GM23338 (cell line): ENCODE measurements at regions not wholly inside any gene's neighbourhood (a gene's known extent, or its start where the extent isn't known, plus 50 kb on each side); places are given as distances from the start of the nearest gene placed in this dataset.

Experiments used
- ATAC-seq: fragments of 200-7000 bp; cut with Tn5 transposase; 3 replicates; pipeline ENCODE4 v1.9.1; 2020
- DNase-seq: peaks from one replicate; pipeline ENCODE4 v3.0.0-alpha.2; 2015; ENCODE audit warnings: low spot score
- H2AFZ ChIP-seq: fragments of 200-600 bp; sonication (generic); 2 replicates; pipeline ENCODE4 v1.8.0; 2016; ENCODE audit warnings: antibody characterized with exemption, mild to moderate bottlenecking, moderate library complexity
- H3F3A ChIP-seq: fragments of 200-600 bp; sonication (generic); replicated peaks from 2 replicates; pipeline ENCODE4 v1.8.0; 2017; ENCODE audit warnings: antibody characterized with exemption, mixed run types, low read depth
- H3K27ac ChIP-seq: fragments of 200-600 bp; sonication (generic); 2 replicates; pipeline ENCODE4 v1.6.1; 2016; ENCODE audit warnings: low read depth
- H3K27me3 ChIP-seq: fragments of 200-600 bp; sonication (generic); 2 replicates; pipeline ENCODE4 v1.8.0; 2016; ENCODE audit warnings: mild to moderate bottlenecking, mixed run types, moderate library complexity; ENCODE audit not compliant: insufficient read depth
- H3K36me3 ChIP-seq: fragments of 200-600 bp; sonication (generic); 2 replicates; pipeline ENCODE4 v1.8.0; 2016; ENCODE audit warnings: mild to moderate bottlenecking; ENCODE audit not compliant: insufficient read depth
- H3K4me1 ChIP-seq: fragments of 200-600 bp; sonication (generic); 2 replicates; pipeline ENCODE4 v1.8.0; 2016; ENCODE audit warnings: mild to moderate bottlenecking, moderate library complexity; ENCODE audit not compliant: insufficient read depth
- H3K4me2 ChIP-seq: fragments of 200-600 bp; sonication (generic); 2 replicates; pipeline ENCODE4 v1.7.1; 2017; ENCODE audit warnings: mixed run types
- H3K4me3 ChIP-seq: fragments of 200-600 bp; sonication (generic); 2 replicates; pipeline ENCODE4 v1.6.1; 2016; ENCODE audit warnings: mixed run types
- H3K79me2 ChIP-seq: fragments of 200-600 bp; sonication (generic); replicated peaks from 2 replicates; pipeline ENCODE4 v1.8.0; 2017; ENCODE audit warnings: mild to moderate bottlenecking; ENCODE audit not compliant: insufficient read depth
- H3K9me2 ChIP-seq: fragments of 200-600 bp; sonication (generic); 2 replicates; pipeline ENCODE4 v1.8.0; 2017; ENCODE audit not compliant: insufficient read depth
- H4K20me1 ChIP-seq: fragments of 200-600 bp; sonication (generic); replicated peaks from 2 replicates; pipeline ENCODE4 v1.8.0; 2017; ENCODE audit warnings: mild to moderate bottlenecking; ENCODE audit not compliant: insufficient read depth
- H3K27ac Mint-ChIP-seq: 2 replicates; pipeline ENCODE4 v1.8.0; 2020; ENCODE audit warnings: inconsistent platforms, mild to moderate bottlenecking, moderate library complexity, mixed read lengths
- H3K27me3 Mint-ChIP-seq: 3 replicates; pipeline ENCODE4 v1.8.0; 2022; ENCODE audit warnings: low read depth, mild to moderate bottlenecking, moderate library complexity, mixed read lengths, inconsistent platforms; ENCODE audit not compliant: insufficient read depth, poor library complexity
- H3K36me3 Mint-ChIP-seq: 3 replicates; pipeline ENCODE4 v1.8.0; 2021; ENCODE audit warnings: low read depth, mild to moderate bottlenecking, inconsistent platforms, moderate library complexity, mixed read lengths
- H3K4me1 Mint-ChIP-seq: 3 replicates; pipeline ENCODE4 v1.8.0; 2020; ENCODE audit warnings: mild to moderate bottlenecking, inconsistent platforms, mixed read lengths
- H3K4me3 Mint-ChIP-seq: 3 replicates; pipeline ENCODE4 v1.8.0; 2021; ENCODE audit warnings: moderate library complexity, mild to moderate bottlenecking, inconsistent platforms, mixed read lengths
- H3K9me3 Mint-ChIP-seq: 3 replicates; pipeline ENCODE4 v1.8.0; 2020; ENCODE audit warnings: moderate library complexity, mild to moderate bottlenecking, inconsistent platforms, mixed read lengths
- CTCF ChIP-seq, 2 experiments: fragments of 200-600 bp in 1 of 2; sonication (generic) in 1 of 2; conservative IDR thresholded peaks; 2 replicates each; pipeline versions ENCODE4 v1.5.1 to v1.6.1; 2016 to 2017; ENCODE audit warnings: antibody characterized with exemption in 2 of 2, low read depth in 2 of 2, mild to moderate bottlenecking in 2 of 2, moderate library complexity in 1 of 2
- ETS1 ChIP-seq: IDR thresholded peaks from 2 replicates; pipeline ENCODE4 v1.6.1; 2016; ENCODE audit warnings: antibody characterized with exemption
- EZH2 ChIP-seq: fragments of 200-600 bp; sonication (generic); IDR thresholded peaks from one replicate; pipeline ENCODE4 v1.8.0; 2017; ENCODE audit warnings: antibody characterized with exemption, mild to moderate bottlenecking, low read depth; ENCODE audit not compliant: unreplicated experiment
- EZH2phosphoT487 ChIP-seq: fragments of 200-600 bp; sonication (generic); IDR thresholded peaks from one replicate; pipeline ENCODE4 v1.8.1; 2018; ENCODE audit warnings: antibody characterized with exemption; ENCODE audit not compliant: unreplicated experiment
- JUNB ChIP-seq: IDR thresholded peaks from one replicate; pipeline ENCODE4 v1.6.1; 2016; ENCODE audit warnings: antibody characterized with exemption; ENCODE audit not compliant: unreplicated experiment
- NANOG ChIP-seq: IDR thresholded peaks from 2 replicates; pipeline ENCODE4 v1.6.1; 2016; ENCODE audit warnings: antibody characterized with exemption, borderline replicate concordance
- POLR2AphosphoS5 ChIP-seq: IDR thresholded peaks from 2 replicates; pipeline ENCODE4 v1.6.1; 2016; ENCODE audit warnings: antibody characterized with exemption, low read depth
- REST ChIP-seq: IDR thresholded peaks from one replicate; pipeline ENCODE4 v1.6.1; 2018; ENCODE audit warnings: antibody characterized with exemption; ENCODE audit not compliant: unreplicated experiment
- STAT1 ChIP-seq: IDR thresholded peaks from one replicate; pipeline ENCODE4 v1.6.1; 2016; ENCODE audit warnings: antibody characterized with exemption; ENCODE audit not compliant: unreplicated experiment
- ZNF114 ChIP-seq: fragments of 250-450 bp; sonication (Bioruptor Pico); IDR thresholded peaks from 2 replicates; pipeline ENCODE4 v1.5.0; 2020; ENCODE audit warnings: mild to moderate bottlenecking, moderate library complexity
- ZNF331 ChIP-seq: fragments of 250-450 bp; sonication (Bioruptor Pico); IDR thresholded peaks from 2 replicates; pipeline ENCODE4 v1.5.0; 2020; ENCODE audit warnings: low read depth, mild to moderate bottlenecking, moderate library complexity
- ZNF462 ChIP-seq: fragments of 250-450 bp; sonication (Bioruptor Pico); IDR thresholded peaks from 2 replicates; pipeline ENCODE4 v1.5.0; 2020; ENCODE audit warnings: mild to moderate bottlenecking, moderate library complexity

GRCh38 chr21:41627428-41627827 is 119.5 kb upstream of the TMPRSS2 start:
- no peaks in the 10 kb centered on the region for H3K4me1 ChIP-seq
- peaks cover 6% of the 10 kb centered on the region for H3K9me3 Mint-ChIP-seq
- H3K36me3 ChIP-seq, result no peaks in the 10 kb centered on the region
- H3K9me2 ChIP-seq, result no peaks in the 10 kb centered on the region
- no peak overlapping the region for H3K4me3 Mint-ChIP-seq
- H2AFZ ChIP-seq, result no peak overlapping the region
- H3K27me3 ChIP-seq, result no peaks in the 10 kb centered on the region
- no peak overlapping the region for H3K4me2 ChIP-seq
- H3K27ac ChIP-seq, result no peak overlapping the region
- DNase-seq (no peak), ATAC-seq (no peak)
- no peaks in the 10 kb centered on the region; the same call in 2 of the 3 replicates for H3K36me3 Mint-ChIP-seq
- no peaks in the 10 kb centered on the region for H4K20me1 ChIP-seq
- no peaks in the 10 kb centered on the region for H3K79me2 ChIP-seq
- no peak overlapping the region for H3K27ac Mint-ChIP-seq
- H3F3A ChIP-seq, result no peaks in the 10 kb centered on the region
- H3K27me3 Mint-ChIP-seq, result peaks cover 5% of the 10 kb centered on the region
- H3K4me3 ChIP-seq, result no peak overlapping the region
- H3K4me1 Mint-ChIP-seq, result no peaks in the 10 kb centered on the region
- TF ChIP-seq EZH2, result no peak
- no peak for TF ChIP-seq JUNB
- no peak for TF ChIP-seq NANOG
- TF ChIP-seq ETS1, result no peak
- no peak for TF ChIP-seq CTCF (conservative IDR thresholded peaks at IDR 0.05; ENCODE audit: low read depth in 2 of 2)
- TF ChIP-seq ZNF114, result no peak
- TF ChIP-seq REST, result no peak
- TF ChIP-seq ZNF462 (CRISPR knock-in tag), result no peak
- no peak for TF ChIP-seq EZH2phosphoT487
- no peak for TF ChIP-seq ZNF331 (CRISPR knock-in tag)
- TF ChIP-seq POLR2AphosphoS5, result no peak
- TF ChIP-seq STAT1, result no peak
